Hepatic stellate cell (primary cell): ENCODE measurements at regions not wholly inside any gene's neighbourhood (a gene's known extent, or its start where the extent isn't known, plus 50 kb on each side); places are given as distances from the start of the nearest gene placed in this dataset.

Experiments used
- DNase-seq: peaks from one replicate; pipeline ENCODE4 v3.0.0; 2011; ENCODE audit warnings: low spot score

- no peak for DNase-seq
Observed at GRCh38 chr15:93527374-93528050, 438.5 kb upstream of the RGMA start.

DNA sequence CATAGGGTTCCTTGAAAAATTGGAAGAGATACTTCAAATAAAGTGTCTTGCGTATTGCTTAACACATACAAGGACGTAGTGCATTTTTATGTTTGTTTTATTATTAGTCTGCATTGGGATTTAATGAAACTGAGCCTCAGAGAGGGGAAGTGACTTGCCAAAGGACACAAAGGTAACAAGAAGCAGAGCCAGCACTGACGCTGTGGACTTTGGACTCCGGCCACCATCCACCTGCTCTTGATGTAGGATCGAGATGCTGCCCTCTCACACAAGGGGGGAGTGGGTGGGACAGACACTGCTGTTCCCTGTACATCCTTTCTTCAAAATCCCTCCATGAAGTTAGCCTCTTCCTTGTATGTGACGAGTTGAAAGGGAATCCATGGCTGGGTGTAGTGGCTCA, 435.4 kb upstream of the RGMA start:
- no peak for DNase-seq

- DNase-seq, result no peak
Observed at GRCh38 chr15:93523481-93523880, 434.5 kb upstream of the RGMA start.

DNA sequence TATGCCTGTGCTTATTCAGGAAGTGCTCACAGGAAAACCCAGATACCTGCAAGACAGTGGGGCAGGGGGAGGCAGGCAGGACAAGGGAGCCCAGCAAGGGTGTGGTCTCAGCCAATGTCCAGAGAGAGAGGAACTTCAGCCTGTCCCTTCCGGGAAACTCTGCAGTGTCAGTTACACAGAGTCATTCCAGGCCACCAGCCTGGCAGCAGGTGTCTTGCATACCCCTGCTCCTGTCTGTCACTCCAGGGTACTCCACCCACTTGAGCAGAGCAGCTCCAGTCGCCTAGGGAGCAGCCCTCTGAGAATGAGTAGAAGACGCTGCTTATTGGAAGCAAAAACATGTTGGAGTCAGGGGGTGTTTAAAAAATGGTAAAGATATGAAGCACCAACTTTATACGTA, 431.2 kb upstream of the RGMA start:
- DNase-seq, result no peak

DNA sequence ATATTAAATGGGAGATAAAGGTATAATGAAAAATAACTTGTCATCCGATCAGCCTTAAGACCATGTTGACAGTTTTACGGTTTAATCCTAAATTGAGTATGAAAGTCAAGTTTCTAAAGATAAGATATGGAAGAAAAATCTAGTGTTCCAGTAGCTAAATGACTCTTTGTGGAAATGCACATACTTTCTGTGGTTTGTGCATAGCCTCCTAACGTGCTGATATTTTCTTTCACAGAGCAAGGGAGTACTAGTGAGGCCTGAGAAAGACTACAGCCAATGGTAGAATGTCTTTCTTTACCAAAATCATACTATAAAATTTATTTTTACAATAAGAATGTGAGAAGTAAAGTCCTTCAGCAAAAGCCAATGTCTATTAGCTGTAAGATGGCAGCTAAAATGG, 430.6 kb upstream of the RGMA start:
- DNase-seq, result no peak

- DNase-seq, result no peak
Observed at GRCh38 chr15:93517176-93517575, 428.2 kb upstream of the RGMA start.

GRCh38 chr15:93515256-93516051, 426.4 kb upstream of the RGMA start:
- DNase-seq, result no peak

- no peak for DNase-seq
Observed at GRCh38 chr15:93506646-93507045, 417.6 kb upstream of the RGMA start.

- DNase-seq, result no peak
Observed at GRCh38 chr15:93505506-93505905, 416.5 kb upstream of the RGMA start.

DNA sequence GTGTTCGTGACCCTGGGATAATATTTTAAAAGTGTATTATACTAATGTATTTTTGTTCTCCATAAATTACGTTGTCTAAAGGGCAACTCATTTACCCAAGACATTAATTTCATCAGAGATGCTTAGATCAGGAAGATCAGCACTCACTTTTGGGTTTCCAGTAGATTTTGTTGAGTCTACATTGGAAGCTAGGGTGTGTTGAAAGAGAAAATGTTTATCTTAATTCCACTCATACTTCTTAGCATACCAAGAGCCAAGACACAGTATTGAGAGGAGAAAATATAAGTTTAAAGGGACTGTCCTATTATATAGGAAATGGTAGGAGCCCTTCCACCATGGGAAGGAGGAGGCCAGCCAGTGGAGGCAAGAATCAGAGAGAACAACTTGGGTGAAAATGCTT, 412.9 kb upstream of the RGMA start:
- DNase-seq, result no peak

- no peak for DNase-seq
Observed at GRCh38 chr15:93500155-93500554, 411.1 kb upstream of the RGMA start.

GRCh38 chr15:93497291-93497690, 408.3 kb upstream of the RGMA start:
- no peak for DNase-seq

DNA sequence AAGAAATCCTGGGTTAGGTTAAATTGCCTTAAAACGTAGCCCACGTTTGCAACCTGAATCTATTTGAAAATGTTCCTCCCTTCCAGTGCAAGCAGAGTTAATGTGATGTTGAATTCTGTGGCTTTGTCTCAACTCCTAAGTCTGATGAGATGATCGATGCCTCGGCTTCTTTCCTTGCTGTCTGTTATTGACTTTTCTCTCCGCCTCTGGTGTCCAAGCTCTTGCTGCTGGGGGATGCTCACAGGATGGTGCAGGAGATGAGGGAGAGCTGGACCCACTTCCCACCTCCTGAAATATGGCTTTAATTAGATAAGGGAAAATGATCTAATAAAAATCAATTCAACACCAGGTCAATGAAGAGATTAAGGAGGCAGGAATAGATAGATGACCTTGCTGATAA, 407.9 kb upstream of the RGMA start:
- no peak for DNase-seq

DNA sequence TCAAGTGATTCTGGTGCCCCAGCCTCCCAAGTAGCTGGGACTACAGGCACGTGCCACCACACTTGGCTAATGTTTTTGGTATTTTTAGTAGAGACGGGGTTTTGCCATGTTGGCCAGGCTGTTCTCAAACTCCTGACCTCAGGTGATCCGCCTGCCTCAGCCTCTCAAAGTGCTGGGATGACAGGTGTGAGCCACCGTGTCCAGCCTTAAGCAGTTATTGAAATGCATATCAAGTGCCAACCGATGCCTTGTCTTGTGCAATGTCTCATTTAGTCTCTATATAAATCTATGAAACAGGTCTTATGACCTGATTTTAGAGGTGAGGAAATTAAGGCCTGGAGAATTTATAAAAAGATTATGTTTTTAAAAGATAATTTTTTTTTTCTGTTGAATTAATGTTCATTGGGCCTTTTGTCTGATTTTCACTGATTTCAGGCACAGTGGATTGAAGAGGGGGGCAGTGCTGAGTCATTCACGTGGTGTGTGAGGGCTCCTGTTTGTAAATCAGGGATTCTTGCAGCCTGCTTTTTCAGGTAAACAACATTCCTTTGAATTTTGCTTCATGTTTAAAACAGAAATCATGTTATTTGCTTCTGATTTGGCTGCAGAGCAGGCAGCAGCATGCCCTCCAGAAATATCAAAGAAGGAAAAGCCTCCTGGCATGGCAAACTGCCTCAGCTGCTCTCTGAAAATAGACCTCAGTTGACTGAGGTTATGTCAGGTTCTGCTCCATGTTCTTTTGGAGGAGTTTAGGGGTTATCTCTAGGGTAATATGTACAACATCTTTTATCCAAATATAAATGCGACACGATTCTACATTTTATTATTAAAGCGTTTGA, 407.0 kb upstream of the RGMA start:
- DNase-seq, result no peak

GRCh38 chr15:93493172-93493571, 404.2 kb upstream of the RGMA start:
- no peak for DNase-seq

GRCh38 chr15:93491291-93491690, 402.3 kb upstream of the RGMA start:
- no peak for DNase-seq

GRCh38 chr15:93488296-93488713, 399.3 kb upstream of the RGMA start:
- no peak for DNase-seq

GRCh38 chr15:93486407-93487117, 397.6 kb upstream of the RGMA start:
- no peak for DNase-seq

- no peak for DNase-seq
Observed at GRCh38 chr15:93485438-93486327, 396.7 kb upstream of the RGMA start.

DNA sequence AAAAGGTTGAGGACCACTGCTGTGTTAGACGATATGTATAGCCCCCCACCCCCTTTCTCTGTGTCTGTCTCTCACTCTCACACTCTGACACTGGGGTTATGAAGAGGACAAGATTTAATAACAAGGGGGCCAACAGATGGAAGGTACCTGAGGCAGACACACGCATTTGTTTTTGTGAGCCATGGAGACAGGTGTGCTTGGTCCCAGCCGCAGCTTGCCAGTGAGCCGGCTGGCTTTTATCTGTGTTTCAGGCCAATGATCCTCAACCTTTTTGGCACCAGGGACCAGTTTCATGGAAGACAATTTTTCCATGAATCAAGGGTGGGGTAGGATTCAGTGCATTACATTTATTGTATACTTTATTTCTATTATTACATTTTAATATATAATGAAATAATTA, 394.9 kb upstream of the RGMA start:
- DNase-seq, result no peak

GRCh38 chr15:93482731-93483130, 393.7 kb upstream of the RGMA start:
- DNase-seq, result no peak
